ENCODE measurements at regions not wholly inside any gene's neighbourhood (a gene's known extent, or its start where the extent isn't known, plus 50 kb on each side); places are given as distances from the start of the nearest gene placed in this dataset.

DNA sequence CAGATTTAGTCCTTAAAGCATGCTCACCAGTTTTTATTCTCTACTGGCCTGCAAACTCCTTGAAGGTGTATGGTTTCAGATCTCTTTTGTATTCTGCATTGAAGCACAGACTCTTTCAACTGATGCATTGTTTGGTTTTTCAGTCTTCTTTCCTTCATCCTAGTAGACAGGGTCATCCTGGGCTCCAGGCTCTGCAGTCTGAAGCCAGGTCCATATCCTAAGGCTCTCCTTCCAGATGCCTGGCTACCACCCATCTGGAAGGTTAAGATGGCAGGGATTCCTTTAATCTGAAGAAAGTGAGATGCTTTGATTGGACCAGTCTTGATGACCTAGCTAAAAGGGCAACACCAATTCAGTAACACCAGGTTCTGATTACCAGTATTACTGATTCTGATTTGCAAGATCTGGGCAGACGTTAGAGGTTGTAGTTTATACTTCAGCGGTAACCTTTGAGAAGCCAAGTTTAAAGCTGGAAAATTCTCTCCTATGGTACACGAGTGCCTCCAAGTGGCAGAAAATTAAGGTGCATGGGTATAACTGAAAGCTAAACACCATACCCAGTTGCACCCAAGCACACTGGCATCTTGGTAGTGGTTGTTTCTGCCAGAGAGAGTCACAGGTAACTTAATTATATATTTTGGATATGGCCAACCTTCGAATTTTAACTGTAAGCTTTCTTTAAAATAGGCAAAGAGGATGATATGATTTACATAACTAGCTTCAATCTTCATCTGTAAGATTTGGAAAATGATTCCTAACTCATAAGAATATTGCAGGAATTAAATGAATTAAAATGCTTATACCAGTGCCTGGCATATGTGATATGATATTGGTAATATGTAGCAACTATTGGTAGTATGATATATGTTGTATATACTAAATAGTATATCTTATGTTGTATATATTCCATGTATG lies 1651.9 kb upstream of the MIR17HG start:
- no peaks in the 10 kb centered on the region for H3K4me1 ChIP-seq (ENCODE audit: control insufficient read depth, insufficient read depth, low read length, poor library complexity, severe bottlenecking)
- H3K36me3 ChIP-seq (ENCODE audit: control insufficient read depth, insufficient read depth, low read length): no peaks in the 10 kb centered on the region
- no peaks in the 10 kb centered on the region for H3K9me3 ChIP-seq (ENCODE audit: control insufficient read depth, low read length)
- 0% methylated on average over 2 of the region's 4 CpGs; no CpG with 5 or more reads in 1 of the 2 experiments for WGBS, 2 experiments (ENCODE audit: insufficient coverage in 2 of 2)
- no peak overlapping the region for H3K4me3 ChIP-seq (ENCODE audit: extremely low read depth, insufficient read depth, low read length, poor library complexity, severe bottlenecking)
- no peak overlapping the region for H3K27ac ChIP-seq (ENCODE audit: low read depth, low read length, severe bottlenecking)

DNA sequence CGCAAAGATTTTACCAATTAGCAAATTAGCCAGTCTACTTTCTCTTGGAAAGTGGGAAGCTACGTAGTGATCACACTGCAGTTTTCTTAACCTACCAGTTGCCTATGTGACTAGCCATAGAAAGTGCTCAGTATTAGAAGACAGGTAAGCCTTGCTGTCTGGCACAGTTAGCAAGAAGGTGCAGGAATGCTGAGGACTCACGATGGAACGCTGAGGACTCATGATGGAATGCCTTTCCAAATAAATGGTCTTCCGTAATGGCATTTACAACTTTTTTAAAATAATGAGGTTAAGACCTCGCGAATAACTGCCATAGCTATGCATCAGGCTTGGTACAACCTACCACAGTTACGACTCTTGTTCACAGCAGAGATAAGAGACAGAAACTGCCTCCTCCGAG lies 1645.6 kb upstream of the MIR17HG start:
- Histone ChIP-seq H3K4me1 (ENCODE audit: control insufficient read depth, insufficient read depth, low read length, poor library complexity, severe bottlenecking) (no peaks in the 10 kb centered on the region), H3K36me3 (ENCODE audit: control insufficient read depth, insufficient read depth, low read length) (no peaks in the 10 kb centered on the region)
- WGBS, 2 experiments (ENCODE audit: insufficient coverage in 2 of 2): 92 to 97% methylated on average over 6 to 8 of the region's 9 CpGs

DNA sequence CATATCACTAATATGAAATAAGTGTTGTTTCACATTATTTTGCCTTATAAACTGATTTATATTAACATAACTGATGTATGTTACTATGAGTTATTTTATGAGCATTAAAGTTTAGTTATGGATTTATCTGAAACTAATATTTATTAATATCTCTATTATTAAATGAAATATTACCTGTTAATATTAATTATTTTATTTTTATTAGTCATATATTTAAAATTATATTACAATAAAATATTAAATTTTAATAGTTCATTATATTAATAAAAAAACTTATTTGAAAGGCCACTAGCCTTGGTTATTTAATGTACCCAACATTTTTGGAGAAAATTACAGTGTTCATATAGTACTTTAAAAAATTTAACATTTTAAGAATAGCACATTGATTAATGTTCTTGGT lies 1643.4 kb upstream of the MIR17HG start:
- Histone ChIP-seq H3K4me1 (ENCODE audit: control insufficient read depth, insufficient read depth, low read length, poor library complexity, severe bottlenecking) (no peaks in the 10 kb centered on the region), H3K9me3 (ENCODE audit: control insufficient read depth, low read length) (no peaks in the 10 kb centered on the region), H3K4me3 (ENCODE audit: extremely low read depth, insufficient read depth, low read length, poor library complexity, severe bottlenecking) (no peak overlapping the region), H3K36me3 (ENCODE audit: control insufficient read depth, insufficient read depth, low read length) (no peaks in the 10 kb centered on the region), H3K27ac (ENCODE audit: low read depth, low read length, severe bottlenecking) (no peak overlapping the region)

More for the DNA sequence above, 1645.6 kb upstream of the MIR17HG start:
- Histone ChIP-seq H3K4me3 (ENCODE audit: extremely low read depth, insufficient read depth, low read length, poor library complexity, severe bottlenecking) (no peak overlapping the region), H3K27ac (ENCODE audit: low read depth, low read length, severe bottlenecking) (no peak overlapping the region), H3K9me3 (ENCODE audit: control insufficient read depth, low read length) (no peaks in the 10 kb centered on the region)

DNA sequence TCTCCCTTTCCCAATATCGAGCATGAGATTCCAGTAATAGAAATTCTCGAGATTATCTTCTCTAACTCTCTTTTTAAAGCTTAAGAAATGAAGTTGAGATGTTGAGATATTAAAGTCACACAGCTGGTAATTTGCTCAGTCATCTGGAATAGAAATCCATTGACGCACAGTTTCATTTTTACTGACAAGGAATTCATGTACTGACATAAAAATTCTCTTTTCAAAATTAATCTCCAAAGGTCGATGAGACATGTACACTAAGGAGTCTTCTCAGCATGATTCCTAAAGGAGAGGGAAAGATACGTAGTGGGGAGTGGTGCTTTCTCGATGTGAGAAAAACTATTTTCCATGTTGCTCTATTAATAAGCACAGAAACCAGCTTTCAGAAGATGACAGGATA lies 1639.5 kb upstream of the MIR17HG start:
- no peaks in the 10 kb centered on the region for H3K4me1 ChIP-seq (ENCODE audit: control insufficient read depth, insufficient read depth, low read length, poor library complexity, severe bottlenecking)
- WGBS, 2 experiments (ENCODE audit: insufficient coverage in 2 of 2): no CpG with 5 or more reads among the region's 6 CpGs
- H3K9me3 ChIP-seq (ENCODE audit: control insufficient read depth, low read length): no peaks in the 10 kb centered on the region
- no peaks in the 10 kb centered on the region for H3K36me3 ChIP-seq (ENCODE audit: control insufficient read depth, insufficient read depth, low read length)
- no peak overlapping the region for H3K27ac ChIP-seq (ENCODE audit: low read depth, low read length, severe bottlenecking)
- H3K4me3 ChIP-seq (ENCODE audit: extremely low read depth, insufficient read depth, low read length, poor library complexity, severe bottlenecking): no peak overlapping the region

DNA sequence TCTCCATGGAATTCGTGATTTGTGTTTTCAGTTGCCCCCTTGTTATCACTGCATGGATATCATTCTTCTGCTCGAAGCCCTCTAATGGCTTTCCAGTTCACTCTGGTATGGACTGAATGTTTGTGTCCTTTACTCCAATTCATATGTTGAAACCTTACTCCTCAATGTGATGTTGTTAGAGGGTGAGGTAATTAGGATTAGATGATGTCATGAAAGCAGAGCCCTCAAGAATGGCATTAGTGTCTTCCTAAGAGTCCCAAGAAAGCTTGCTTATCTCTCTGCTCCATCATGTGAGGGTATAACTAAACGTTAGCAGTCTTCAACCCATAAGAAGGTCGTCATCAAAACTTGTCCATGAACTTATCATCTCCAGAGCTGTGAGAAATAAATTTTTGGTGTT lies 1626.3 kb upstream of the MIR17HG start:
- no peaks in the 10 kb centered on the region for H3K36me3 ChIP-seq (ENCODE audit: control insufficient read depth, insufficient read depth, low read length)
- H3K4me1 ChIP-seq (ENCODE audit: control insufficient read depth, insufficient read depth, low read length, poor library complexity, severe bottlenecking): no peaks in the 10 kb centered on the region
- no peak overlapping the region for H3K27ac ChIP-seq (ENCODE audit: low read depth, low read length, severe bottlenecking)
- peaks cover 4% of the 10 kb centered on the region for H3K9me3 ChIP-seq (ENCODE audit: control insufficient read depth, low read length)
- 86 to 100% methylated on average over 1 of the region's 4 CpGs for WGBS, 2 experiments (ENCODE audit: insufficient coverage in 2 of 2)
- H3K4me3 ChIP-seq (ENCODE audit: extremely low read depth, insufficient read depth, low read length, poor library complexity, severe bottlenecking): no peak overlapping the region

DNA sequence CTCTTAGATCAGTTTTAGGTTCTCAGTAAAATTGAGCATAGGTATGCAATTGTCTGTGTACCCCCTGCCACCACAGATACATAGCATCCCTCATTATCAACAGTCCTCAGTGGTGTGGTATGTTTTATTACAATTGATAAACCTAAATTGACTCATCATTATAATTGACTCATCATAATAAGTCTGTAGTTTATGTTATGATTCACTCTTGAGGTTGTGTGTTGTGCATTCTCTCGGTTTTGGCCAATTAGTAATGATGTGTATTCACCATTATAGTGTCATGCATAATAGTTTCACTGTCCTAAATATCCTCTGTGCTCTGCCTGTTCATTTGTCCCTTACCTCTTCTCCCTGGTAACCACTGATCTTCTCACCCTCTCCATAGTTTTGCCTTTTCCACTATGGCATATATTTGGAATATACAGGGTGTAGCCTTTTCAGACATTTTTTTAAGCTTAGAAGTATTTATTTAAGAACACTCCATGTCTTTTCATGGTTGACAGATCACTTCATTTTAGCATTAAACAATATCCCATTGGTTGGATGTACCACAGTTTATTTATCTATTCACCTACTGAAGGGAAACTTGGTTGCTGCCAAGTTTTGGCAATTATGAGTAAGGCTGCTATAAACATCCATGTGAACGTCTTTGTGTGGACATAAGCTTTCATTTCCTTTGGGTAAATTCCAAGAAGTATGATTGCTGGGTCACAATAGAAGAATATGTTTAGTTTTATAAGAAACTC lies 1620.6 kb upstream of the MIR17HG start:
- peaks cover 4% of the 10 kb centered on the region for H3K9me3 ChIP-seq (ENCODE audit: control insufficient read depth, low read length)
- no peak overlapping the region for H3K4me3 ChIP-seq (ENCODE audit: extremely low read depth, insufficient read depth, low read length, poor library complexity, severe bottlenecking)
- WGBS, 2 experiments (ENCODE audit: insufficient coverage in 2 of 2): 86 to 100% methylated on average over 1 of the region's 2 CpGs

DNA sequence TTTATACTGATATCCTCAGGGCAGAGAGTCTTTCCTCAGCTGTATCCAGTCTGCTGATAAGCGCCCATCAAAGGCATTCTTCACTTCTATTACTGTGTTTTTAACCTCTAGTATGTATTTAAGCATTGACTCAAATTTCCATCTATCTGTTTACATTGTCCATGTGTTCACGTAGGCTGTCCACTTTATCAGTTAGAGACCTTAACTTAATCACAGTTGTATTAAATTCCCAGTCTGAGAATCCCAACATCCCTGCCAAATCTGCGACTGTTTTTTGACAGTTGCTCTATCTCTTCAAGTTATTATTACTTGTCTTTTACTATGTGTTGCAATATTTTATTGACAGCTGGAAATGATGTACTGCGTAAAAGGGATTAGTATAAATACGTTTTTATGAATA lies 1613.7 kb upstream of the MIR17HG start:
- 81 to 90% methylated on average over 3 of the region's 5 CpGs for WGBS, 2 experiments (ENCODE audit: insufficient coverage in 2 of 2)

More for the DNA sequence above, 1620.6 kb upstream of the MIR17HG start:
- Histone ChIP-seq H3K27ac (ENCODE audit: low read depth, low read length, severe bottlenecking) (no peak overlapping the region), H3K4me1 (ENCODE audit: control insufficient read depth, insufficient read depth, low read length, poor library complexity, severe bottlenecking) (no peaks in the 10 kb centered on the region), H3K36me3 (ENCODE audit: control insufficient read depth, insufficient read depth, low read length) (no peaks in the 10 kb centered on the region)

DNA sequence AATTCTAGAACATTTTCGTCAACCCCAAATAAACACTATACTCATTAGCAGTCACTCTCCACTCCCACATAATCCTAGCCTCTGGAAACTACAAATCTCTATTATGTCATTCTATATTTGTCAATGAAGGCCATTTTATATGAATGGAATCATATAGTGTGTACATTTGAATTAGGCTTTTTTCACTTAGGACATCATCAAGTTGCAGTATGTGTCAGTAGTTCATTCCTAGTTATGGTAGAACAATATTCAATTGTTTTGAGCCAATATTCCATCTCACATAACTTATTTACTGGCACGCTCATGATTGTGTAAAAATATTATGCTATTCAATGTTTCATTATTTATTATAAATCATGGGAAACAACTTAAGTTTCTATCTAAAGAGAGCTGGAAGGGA lies 1610.4 kb upstream of the MIR17HG start:
- Histone ChIP-seq H3K4me3 (ENCODE audit: extremely low read depth, insufficient read depth, low read length, poor library complexity, severe bottlenecking) (no peak overlapping the region), H3K36me3 (ENCODE audit: control insufficient read depth, insufficient read depth, low read length) (no peaks in the 10 kb centered on the region), H3K27ac (ENCODE audit: low read depth, low read length, severe bottlenecking) (no peak overlapping the region), H3K4me1 (ENCODE audit: control insufficient read depth, insufficient read depth, low read length, poor library complexity, severe bottlenecking) (no peaks in the 10 kb centered on the region), H3K9me3 (ENCODE audit: control insufficient read depth, low read length) (no peaks in the 10 kb centered on the region)
- WGBS, 2 experiments (ENCODE audit: insufficient coverage in 2 of 2): 80% methylated on average over 1 of the region's 2 CpGs; no CpG with 5 or more reads in 1 of the 2 experiments

More for the DNA sequence above, 1613.7 kb upstream of the MIR17HG start:
- Histone ChIP-seq H3K4me3 (ENCODE audit: extremely low read depth, insufficient read depth, low read length, poor library complexity, severe bottlenecking) (no peak overlapping the region), H3K36me3 (ENCODE audit: control insufficient read depth, insufficient read depth, low read length) (no peaks in the 10 kb centered on the region), H3K27ac (ENCODE audit: low read depth, low read length, severe bottlenecking) (no peak overlapping the region), H3K9me3 (ENCODE audit: control insufficient read depth, low read length) (no peaks in the 10 kb centered on the region), H3K4me1 (ENCODE audit: control insufficient read depth, insufficient read depth, low read length, poor library complexity, severe bottlenecking) (no peaks in the 10 kb centered on the region)

DNA sequence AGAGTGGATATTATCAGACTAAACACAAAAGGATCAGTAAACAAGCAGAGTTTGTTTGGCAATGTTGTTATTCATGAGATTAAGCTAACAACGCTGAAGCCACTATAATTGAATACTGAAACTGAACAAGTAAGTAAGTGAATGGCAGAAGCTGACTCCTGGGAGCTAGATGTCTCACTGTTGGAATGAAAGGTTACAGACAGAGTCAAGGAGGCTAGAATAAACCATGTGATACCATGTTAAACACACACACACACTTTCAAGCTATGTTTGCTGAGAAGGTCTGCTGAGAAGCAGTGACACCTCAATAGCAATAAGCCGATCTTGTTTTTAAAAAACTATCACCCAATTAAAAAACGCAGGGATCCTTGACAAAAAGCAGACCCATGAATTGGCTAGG lies 1609.4 kb upstream of the MIR17HG start:
- Histone ChIP-seq H3K36me3 (ENCODE audit: control insufficient read depth, insufficient read depth, low read length) (no peaks in the 10 kb centered on the region), H3K27ac (ENCODE audit: low read depth, low read length, severe bottlenecking) (no peak overlapping the region)
- 80% methylated on average over 1 of the region's 3 CpGs; no CpG with 5 or more reads in 1 of the 2 experiments for WGBS, 2 experiments (ENCODE audit: insufficient coverage in 2 of 2)

DNA sequence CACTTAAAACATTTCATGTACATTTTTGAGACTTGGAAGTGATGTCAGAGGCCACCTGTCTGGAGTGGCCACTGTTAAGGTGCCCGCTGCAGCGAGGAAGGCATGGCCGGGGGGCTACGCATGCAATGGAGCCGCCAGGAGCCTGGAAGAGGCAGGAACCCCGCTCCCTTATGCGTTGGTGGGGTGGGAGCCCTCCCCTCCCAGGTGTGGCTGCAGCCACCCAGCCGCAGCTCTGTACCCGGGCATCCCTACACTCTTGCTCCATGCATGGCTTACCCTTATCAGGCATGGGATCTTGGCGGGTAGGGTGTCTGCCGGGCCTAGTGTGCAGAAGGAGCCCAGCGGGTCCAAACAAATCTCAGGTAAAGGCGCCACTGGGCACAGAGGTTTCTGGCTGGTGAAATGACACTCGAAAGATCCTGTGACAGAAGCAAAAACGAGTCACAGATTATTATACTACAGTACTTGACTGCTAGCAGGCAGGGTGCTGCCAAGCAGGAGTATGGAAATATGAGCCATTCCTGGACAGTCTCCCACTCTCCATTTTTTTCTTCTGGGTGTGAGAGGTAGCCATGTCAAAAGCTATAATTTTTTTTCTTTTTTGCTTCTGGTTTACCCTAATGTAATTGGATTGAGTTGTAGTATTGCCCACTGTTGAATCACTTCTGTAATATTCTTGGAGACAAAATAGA lies 1606.3 kb upstream of the MIR17HG start:
- H3K36me3 ChIP-seq (ENCODE audit: control insufficient read depth, insufficient read depth, low read length): no peaks in the 10 kb centered on the region
- no peaks in the 10 kb centered on the region for H3K4me1 ChIP-seq (ENCODE audit: control insufficient read depth, insufficient read depth, low read length, poor library complexity, severe bottlenecking)
- H3K4me3 ChIP-seq (ENCODE audit: extremely low read depth, insufficient read depth, low read length, poor library complexity, severe bottlenecking): no peak overlapping the region
- no peak overlapping the region for H3K27ac ChIP-seq (ENCODE audit: low read depth, low read length, severe bottlenecking)
- H3K9me3 ChIP-seq (ENCODE audit: control insufficient read depth, low read length): no peaks in the 10 kb centered on the region
- WGBS, 2 experiments (ENCODE audit: insufficient coverage in 2 of 2): 77 to 87% methylated on average over 10 to 15 of the region's 15 CpGs

More for the DNA sequence above, 1609.4 kb upstream of the MIR17HG start:
- H3K4me3 ChIP-seq (ENCODE audit: extremely low read depth, insufficient read depth, low read length, poor library complexity, severe bottlenecking): no peak overlapping the region
- H3K4me1 ChIP-seq (ENCODE audit: control insufficient read depth, insufficient read depth, low read length, poor library complexity, severe bottlenecking): no peaks in the 10 kb centered on the region
- no peaks in the 10 kb centered on the region for H3K9me3 ChIP-seq (ENCODE audit: control insufficient read depth, low read length)

Measured in mesodermal cell (in vitro differentiated cells).